Kidney tubule cell (primary cell): ENCODE measurements at regions not wholly inside any gene's neighbourhood (a gene's known extent, or its start where the extent isn't known, plus 50 kb on each side); places are given as distances from the start of the nearest gene placed in this dataset.
A peak's percentile ranks its signal among the peaks of the same experiment; 100 is the strongest.
"Not testable (repeated sequence)": the region's sequence is repeated elsewhere in the genome, so short reads cannot be mapped to it uniquely, and the experiment has no call there.

Experiments
- DNase-seq: peaks from one replicate; pipeline ENCODE4 v3.0.0-alpha.2; 2018; ENCODE audit warnings: low spot score

DNA sequence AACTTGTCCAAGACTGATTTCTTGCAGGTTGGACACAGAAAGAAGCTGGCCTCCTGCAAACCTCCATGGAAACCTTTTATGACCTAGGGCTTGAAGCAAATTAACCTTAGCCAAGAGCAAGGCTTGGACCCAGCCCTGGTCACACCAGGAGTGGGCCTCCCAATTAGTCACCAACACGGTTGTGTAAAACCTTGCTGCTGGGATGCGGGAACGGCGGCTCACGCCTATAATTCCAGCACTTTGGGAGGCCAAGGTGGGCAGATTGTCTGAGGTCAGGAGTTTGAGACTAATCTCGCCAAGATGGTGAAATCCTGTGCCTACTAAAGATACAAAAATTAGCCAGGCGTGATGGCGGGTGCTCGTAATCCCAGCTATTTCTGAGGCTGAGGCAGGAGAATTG, 419.9 kb downstream of the AASDHPPT start:
- no peak for DNase-seq

DNA sequence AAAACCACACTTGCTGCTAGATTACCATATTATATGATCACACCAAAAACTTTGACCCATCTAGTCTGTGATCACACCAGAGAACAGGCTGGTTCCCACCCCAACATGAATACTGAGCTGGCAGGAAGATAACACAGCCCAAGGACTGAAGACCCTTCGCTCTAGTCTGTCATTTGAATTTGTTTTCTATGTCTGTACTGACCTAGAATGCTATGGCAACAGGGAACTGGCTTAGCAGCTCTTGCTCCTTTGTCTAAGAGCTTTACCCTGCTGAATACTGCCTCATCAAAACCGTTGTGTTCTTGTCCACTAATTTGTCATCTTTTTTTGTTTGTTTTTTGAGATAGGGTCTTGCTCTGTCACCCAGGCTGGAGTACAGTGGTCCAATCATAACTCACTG, 420.4 kb downstream of the AASDHPPT start:
- no peak for DNase-seq

DNA sequence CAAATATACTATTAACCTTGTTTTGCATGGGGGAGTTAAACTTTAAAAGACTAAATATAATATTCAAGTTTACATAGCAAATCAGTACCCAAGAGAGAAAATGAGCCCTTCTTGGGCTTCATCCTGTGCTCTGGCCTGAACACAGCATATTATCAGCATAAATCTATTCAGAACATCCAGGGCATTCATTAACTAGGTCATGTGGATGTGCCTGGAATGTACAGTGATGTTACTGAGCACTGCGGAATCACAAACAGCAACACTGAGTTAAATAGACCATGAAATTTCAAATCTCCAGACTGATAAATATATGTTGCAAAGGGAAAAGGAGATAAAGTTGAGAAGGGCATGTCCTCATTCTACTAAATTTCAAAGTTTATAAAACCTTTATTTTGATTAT, 426.4 kb downstream of the AASDHPPT start:
- DNase-seq: peak; percentile 81

DNA sequence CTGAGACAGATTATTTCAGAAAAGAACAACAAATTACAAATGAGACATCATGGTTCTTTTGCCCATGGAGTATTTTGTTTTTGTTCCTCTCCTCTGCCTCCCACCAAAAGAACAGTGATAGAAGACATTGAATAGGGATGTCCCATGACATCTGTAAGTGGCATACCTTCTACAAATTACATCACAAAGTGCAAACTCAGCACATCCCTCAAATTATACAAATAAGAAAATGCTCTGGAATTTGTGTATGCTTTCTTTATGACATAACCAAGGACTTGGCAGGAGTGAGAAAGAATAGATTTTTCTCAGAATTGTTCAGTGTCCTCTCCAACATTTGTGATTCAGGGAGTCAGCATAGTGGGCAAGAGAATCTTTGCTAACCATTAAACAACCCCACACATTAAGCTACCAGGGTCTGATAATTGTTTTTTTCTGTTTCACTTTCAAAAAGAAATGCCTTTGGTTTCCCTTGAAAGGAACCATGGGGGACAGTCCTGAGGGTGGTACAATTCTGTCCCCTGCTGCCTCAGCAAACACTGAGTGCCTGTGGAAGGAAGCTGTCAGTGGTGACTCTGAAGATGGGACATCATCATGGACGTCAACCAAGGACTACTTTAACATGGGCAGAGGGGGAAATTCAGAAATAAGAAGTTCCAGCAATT, 430.3 kb downstream of the AASDHPPT start:
- DNase-seq: no peak

DNA sequence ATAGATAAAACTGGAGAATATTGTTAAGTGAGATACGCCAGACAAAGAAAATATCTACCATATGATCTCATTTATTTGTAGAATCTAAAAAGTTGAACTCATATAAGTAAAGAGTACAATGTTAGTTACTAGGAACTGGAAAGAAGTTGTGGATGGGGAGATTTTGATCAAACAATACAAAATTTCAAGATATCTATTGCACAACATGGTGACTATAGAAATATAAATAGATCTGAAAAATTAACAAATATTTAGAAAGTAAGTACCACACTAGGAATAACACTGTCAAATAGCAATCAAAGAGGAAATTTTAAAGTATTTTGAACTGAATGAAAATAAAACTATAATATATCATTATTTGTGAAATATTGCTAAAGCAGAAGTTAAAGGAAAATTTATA, 437.2 kb downstream of the AASDHPPT start:
- no peak for DNase-seq

DNA sequence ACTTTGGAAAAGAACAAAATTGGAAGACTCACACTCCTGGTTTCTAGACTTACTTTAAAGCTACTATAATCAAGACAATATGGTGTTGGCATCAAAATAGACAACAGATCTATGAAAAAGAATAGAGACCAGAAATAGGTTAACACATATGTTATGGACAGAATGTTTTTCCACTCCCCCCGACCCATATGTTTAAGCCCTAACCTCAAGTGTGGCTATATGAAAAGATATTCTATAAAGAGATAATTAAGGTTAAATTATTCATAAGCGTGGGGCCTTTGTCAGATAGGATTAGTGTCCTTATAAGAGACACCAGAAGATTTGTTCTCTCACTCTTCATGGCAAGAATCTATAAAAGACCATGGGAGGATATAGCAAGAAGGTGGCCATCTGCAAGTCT, 440.0 kb downstream of the AASDHPPT start:
- DNase-seq: no peak

DNA sequence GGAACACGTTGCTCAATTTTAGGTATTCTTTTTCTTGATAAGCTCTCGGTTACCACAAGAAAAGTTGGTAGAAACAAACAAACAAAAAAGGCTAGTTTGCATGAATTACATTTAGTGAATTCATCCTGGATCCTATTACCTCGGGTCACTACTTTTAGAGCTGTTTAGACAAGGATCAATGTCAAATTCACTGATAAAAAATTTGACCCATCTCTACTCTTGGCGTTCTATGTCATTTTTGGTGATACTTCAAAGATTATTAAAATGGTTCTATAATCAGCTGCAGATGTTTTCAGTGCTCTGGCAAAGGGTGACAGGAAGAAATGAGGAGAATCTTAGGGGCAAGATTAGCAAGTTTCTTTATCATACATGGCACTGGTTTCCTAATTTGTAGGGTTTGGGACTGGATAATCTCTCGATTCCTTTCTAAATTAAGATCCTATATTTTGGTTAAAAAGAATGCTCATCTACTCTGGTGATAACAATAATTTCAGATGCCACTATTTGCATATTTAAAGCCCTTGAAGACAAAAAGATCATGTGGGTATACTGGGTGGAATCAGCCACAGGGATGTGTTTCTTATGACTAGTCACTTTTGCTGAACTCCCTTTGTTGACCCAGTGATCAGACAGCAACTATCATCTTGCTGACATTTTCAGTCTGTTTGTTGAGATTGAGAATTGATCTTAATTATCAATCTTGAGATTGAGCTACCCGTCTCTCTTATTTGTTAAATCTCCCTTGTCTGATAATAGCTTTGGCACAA, 442.9 kb downstream of the AASDHPPT start:
- DNase-seq: no peak

DNA sequence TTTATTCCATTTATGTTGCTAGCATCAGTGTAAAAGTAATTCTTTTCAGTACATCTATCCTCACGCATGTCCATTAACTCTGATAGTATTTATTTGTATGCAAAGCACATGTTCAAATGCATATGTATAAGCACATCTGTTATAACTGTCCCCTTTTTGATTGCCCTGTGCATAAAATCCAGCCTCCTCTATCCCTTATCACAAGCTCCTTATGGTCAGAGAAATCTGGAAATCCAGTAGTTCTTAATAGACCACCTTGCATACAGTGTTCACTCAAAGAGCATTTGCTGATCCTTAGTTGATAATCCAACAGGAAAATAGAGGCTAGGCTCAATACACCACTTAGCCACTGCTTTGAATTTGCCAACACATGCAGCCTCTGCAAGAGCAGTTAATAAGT, 443.5 kb downstream of the AASDHPPT start:
- DNase-seq: no peak

DNA sequence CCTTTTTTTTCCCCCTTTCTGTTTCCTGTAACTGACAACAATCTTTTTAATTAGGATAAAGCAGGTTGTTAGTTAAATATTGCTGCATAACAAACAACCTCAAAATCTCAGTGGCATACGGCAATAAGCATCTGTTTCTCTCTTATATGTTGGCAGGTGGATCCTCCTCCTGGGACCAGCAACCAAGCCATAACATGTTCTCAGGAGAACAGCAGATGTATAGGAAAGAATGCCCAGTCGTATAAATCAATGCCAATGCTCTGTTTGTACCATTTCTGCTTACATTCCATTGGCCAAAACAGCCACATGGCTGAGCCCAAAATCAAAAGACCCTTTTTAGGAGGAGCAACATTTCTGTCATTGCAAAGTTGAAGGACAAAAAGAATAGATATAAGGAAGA, 445.7 kb downstream of the AASDHPPT start:
- DNase-seq: no peak

DNA sequence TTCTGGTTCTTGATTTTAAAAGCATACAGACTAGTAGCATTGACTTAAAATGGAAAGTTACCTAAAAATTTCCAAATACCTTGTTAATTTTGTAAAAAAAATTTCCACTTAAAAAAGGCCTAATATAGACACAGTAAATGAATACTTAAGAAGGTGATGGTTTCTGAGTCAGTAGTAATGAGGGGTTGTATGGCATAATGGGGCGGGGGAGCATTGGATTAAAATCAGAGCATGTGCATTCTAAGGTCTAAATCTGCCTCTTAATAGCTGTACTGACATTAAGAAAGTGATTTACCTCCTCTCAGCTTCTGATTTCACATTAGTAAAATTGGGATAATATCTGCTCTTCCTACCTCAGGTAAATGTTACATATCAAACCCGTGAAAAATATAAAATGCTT, 446.5 kb downstream of the AASDHPPT start:
- DNase-seq: no peak

DNA sequence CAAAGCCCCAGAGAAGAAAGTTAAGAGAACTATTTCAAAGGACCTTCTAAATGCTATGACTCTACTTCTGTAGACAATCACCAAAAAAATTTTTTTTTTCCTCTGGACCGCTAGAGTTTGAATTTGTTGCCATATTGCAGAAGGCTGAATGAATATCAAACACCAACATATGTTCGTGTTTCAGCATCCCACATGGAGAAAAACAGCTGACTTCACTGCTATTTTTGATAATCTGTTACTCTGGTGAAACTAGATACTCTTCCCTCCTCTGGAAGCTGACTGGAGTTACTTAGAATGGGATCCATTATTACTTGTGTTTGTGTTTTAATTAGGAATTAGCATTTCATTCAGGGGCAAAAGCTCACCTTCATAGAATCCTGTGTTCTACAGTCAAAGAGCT, 447.0 kb downstream of the AASDHPPT start:
- no peak for DNase-seq

DNA sequence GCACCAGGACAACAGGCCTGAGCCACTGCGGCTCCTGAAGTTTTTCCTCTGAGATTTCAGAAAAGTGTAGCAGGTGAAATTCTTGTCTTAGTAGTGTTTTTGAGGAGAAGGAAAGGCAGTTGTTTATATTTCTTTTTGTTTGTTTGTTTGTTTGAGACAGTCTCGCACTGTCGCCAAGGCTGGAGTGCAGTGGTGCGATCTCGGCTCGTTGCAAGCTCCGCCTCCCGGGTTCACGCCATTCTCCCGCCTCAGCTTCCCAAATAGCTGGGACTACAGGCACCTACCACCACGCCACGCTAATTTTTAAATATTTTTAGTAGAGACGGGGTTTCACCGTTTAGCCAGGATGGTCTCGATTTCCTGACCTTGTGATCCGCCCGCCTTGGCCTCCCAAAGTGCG, 454.2 kb downstream of the AASDHPPT start:
- not testable (repeated sequence) for DNase-seq

DNA sequence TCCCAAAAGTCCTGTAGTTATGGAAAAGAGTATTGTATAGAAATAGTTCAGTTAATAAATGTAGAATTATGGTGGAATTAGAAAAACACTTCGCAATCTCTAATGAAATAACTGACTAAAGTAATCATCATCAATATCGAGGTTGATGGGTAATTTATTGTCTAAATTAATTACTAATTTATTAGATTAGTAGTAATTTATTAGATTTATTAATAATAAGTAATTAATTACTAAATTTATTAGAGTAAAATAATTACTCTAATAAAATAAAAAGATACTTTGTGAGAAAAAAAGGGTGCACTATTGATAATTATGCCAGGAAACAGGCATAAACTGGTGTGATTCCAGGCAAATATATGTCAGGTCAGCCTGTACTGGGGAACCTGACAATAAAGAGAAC, 455.6 kb downstream of the AASDHPPT start:
- DNase-seq: no peak

DNA sequence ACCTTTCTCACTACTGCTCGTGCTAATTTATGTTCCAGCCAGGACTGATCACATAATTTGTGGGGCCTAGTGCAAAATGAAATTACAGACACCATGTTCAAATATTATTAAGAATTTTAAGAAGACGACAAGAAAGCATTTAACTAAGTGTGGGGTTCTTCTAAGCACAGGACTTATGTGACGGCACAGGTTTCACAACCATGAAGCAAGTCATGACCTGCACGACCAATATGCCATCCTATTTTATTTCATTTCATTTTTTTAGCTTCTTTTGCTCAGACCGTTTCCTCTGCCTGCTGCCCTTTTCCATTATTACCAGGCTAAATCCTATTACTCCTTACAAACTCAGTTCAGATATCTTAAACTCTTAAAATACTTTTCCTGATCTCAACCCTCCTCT, 462.5 kb downstream of the AASDHPPT start:
- DNase-seq: no peak

DNA sequence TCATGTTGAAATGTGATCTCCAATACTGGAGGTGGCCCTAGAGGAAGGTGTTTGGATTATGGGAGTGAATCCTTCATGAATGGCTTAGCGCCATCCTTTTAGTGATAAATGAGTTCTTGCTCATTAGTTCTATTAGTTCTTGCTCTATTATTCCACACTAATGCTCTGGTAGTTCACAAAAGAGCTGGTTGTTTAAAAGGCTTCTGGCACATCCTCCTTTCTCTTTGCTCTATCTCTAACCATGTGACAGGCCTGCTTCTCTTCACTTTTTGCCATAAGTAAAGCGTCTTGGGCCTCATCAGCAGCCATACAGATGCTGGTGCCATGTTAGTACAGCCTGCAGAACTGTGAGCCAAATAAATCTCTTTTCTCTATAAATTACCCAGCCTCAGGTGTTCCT, 469.9 kb downstream of the GUCY1A2 start:
- no peak for DNase-seq

DNA sequence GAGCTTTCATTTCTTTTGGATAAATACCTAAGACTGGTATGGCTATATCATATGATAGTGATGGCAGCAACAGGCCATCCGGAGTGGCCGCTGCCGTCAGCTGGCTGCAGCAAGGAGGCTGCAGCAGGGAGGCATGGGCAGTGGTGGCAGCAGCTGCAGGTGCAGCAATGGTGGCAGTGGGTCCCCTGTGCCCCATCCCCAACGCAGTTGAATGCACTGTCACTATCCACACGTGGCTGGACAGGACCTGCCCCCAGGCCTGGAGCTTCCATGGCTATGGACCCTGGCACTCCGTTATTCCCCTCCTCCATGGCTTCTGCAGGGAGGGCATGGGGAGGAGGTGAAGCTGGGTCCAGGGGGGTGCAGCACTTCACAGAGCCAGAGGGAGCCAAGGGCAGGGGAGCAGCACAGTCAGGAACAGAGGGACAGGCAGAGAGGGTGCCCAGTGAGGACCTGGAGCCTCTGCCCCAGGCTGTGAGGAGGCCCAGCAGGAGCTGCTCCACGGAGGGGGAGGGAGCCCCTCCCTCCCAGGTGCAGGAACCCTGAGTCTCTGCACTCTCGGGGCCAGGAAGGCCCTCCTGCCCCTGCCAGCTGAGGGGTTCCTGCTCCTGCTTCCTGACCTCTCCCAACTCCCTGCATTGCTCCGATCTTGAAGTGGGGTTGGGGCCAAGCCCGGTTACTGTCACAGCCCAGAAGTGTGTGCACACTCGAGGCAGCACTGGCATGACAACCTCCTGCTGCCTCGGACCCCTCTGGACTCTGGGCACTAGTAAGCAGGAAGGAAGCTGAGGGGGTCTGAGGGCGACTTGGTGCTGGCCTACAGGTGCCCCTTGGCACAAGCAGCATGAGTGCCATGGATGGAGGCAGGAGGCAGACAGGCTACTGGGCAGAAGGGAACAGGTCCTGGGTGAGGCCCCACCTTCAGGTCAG, 466.3 kb downstream of the GUCY1A2 start:
- DNase-seq: no peak

DNA sequence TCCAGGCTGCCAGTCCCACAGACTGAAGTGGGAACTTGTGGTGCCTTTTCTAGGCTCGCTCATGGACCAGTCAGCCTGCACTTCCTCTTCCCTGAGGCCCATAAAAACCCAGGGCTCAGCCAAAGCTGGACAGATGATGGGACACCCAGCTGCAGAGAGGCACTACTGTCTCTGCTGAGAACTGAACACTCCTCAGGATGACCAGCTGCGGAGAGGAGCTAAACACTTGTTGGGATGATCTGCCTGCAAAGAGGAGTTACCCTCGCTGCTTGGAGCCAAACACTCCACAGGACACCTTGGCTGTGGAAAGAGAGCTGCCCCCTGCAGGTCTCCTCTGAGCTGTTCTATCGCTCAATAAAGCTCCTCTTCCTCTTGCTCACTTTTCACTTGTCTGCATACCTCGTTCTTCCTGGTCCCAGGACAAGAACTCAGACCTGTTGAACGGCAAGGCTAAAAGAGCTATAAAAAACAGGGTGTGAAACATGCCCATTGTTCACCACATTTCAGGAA, 465.5 kb downstream of the GUCY1A2 start:
- DNase-seq: no peak

DNA sequence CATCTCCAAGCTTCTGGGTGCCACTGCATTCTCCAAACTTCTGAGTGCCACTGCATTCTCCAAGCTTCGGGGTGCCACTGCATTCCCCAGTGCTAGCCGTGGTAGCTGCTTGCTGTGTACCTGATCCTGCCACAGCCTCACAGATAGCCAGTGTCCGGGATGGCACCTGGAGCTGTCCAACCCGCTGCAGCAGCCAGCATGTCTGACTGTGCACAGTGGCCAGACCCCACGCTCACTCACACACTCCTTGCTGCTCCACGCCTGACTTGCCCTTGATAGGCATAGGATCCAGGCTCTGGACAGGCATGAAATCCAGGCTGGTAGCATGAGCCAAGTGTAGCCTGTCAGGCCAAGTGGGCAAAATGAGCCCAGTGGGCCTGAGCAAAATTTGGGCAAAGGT, 465.0 kb downstream of the GUCY1A2 start:
- no peak for DNase-seq

DNA sequence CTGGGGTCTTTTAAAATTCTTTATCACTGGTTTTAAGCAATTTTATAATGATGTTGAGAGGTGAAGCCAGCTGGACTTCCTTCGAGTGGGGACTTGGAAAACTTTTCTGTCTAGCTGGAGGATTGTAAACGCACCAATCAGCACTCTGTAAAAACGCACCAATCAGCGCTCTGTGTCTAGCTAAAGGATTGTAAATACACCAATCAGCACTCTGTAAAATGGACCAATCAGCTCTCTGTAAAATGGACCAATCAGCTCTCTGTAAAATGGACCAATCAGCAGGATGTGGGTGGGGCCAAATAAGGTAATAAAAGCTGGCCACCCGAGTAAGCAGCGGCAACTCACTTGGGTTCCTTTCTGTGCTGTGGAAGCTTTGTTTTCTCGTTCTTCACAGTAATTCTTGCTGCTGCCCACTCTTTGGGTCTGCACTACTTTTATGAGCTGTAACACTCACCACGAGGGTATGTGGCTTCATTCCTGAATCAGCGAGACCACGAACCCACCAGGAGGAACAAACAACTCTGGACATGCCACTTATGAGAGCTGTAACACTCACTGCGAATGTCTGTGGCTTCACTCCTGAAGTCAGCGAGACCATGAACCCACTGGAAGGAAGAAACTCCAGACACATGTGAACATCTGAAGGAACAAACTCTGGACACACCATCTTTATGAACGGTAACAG, 462.6 kb downstream of the GUCY1A2 start:
- not testable (repeated sequence) for DNase-seq

DNA sequence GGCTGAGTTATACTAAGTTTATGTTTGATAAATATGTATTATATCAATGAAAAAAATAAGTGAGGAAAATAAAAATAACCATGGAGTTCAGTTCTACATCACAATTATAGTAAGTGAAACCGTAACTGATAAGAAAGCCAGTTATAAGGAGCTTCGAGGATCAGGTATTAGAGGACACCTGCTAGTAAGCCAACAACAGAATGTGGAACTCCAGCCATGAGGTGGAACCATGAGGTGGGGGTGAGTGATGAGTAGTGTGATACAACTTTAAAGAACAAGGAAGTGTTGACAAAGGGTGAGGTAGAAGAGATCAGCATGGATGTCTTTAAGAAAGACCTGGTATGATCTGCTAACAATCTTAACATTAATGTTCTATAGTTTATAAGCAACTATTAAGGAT, 452.9 kb downstream of the GUCY1A2 start:
- DNase-seq: no peak

DNA sequence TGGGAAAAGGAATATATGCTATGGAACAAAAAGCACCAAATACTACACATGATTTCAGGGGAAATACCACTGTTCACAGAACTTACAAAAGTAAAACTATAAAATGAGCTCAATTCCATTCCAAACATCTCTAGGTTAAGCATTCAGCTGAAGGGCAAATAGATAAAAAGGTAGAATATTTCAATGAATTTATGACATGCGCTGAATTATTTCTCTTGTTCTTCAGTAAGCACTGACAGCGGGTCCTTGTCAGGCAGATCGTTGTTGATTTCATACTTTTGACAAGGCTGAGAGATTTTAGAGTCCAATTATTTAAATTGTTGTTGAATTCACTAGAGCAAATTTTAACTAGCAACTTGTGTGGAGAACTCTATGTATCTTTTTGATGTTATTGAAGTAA, 449.6 kb downstream of the GUCY1A2 start:
- DNase-seq: no peak

DNA sequence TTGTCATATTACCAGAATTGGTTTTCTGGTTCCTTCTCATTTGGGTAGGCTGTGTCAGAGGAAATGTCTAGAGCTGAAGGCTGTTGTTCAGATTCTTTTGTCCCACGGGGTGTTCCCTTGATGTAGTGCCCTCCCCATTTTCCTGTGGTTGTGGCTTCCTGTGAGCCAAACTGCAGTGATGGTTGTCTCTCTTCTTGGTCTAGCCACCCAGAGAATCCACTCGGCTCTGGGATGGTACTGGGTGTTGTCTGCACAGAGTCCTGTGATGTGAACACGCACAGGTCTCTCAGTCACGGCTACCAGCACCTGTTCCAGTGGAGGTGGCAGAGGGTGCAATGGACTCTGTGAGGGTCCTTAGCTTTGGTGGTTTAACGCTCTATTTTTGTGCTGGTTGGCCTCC, 440.9 kb downstream of the GUCY1A2 start:
- DNase-seq: not testable (repeated sequence)
